Thymus (tissue), 11 donors: ENCODE measurements at regions not wholly inside any gene's neighbourhood (a gene's known extent, or its start where the extent isn't known, plus 50 kb on each side); places are given as distances from the start of the nearest gene placed in this dataset.

ENCODE experiments used
- DNase-seq, 9 donors: peaks; one replicate each; pipeline ENCODE4 v3.0.0-alpha.2; 2013; ENCODE audit warnings: low spot score in 9 of 9, low read depth in 6 of 9, missing footprints in 1 of 9
- H3K27ac ChIP-seq, 2 donors: one replicate each; pipeline ENCODE4 v1.5.1; 2013; ENCODE audit warnings: control low read depth in 1 of 2, low read depth in 1 of 2, low read length in 1 of 2, mild to moderate bottlenecking in 1 of 2, moderate library complexity in 1 of 2
- H3K27me3 ChIP-seq, 2 donors: one replicate each; pipeline ENCODE4 v1.5.1; 2013; ENCODE audit warnings: low read length in 1 of 2; ENCODE audit not compliant: control insufficient read depth in 2 of 2, insufficient read depth in 1 of 2
- H3K36me3 ChIP-seq, 2 donors: one replicate each; pipeline ENCODE4 v1.5.1; 2013; ENCODE audit warnings: low read length in 1 of 2, mild to moderate bottlenecking in 1 of 2, moderate library complexity in 1 of 2; ENCODE audit not compliant: control insufficient read depth in 2 of 2, insufficient read depth in 2 of 2
- H3K4me1 ChIP-seq, 2 donors: one replicate each; pipeline ENCODE4 v1.5.1; 2013; ENCODE audit warnings: low read length in 2 of 2; ENCODE audit not compliant: control insufficient read depth in 2 of 2, insufficient read depth in 2 of 2
- H3K4me3 ChIP-seq, 2 donors: one replicate each; pipeline ENCODE4 v1.5.1; 2013; ENCODE audit warnings: low read length in 2 of 2, control low read depth in 1 of 2, mild to moderate bottlenecking in 1 of 2
- H3K9me3 ChIP-seq, 2 donors: one replicate each; pipeline ENCODE4 v1.5.1; 2013; ENCODE audit warnings: low read length in 1 of 2, mild to moderate bottlenecking in 1 of 2; ENCODE audit not compliant: control insufficient read depth in 2 of 2, insufficient read depth in 1 of 2
- WGBS: extraction: QIAGEN DNeasy Blood & Tissue Kit; methylation state at CpG from one replicate; pipeline ENCODE4 v1.1.7; 2013; 5-methylcytosine and 5-hydroxymethylcytosine counted together
- donor health status: healthy.

GRCh38 chr4:103478734-103479133, 241.1 kb downstream of the TACR3 start:
- no peak for DNase-seq
- Histone ChIP-seq H3K27me3 (no peaks in the 10 kb centered on the region), H3K27ac (no peak overlapping the region), H3K9me3 (no peaks in the 10 kb centered on the region), H3K4me1 (no peaks in the 10 kb centered on the region), H3K36me3 (no peaks in the 10 kb centered on the region), H3K4me3 (no peak overlapping the region)
- 60% methylated on average over 1 of the region's 1 CpG for WGBS

DNA sequence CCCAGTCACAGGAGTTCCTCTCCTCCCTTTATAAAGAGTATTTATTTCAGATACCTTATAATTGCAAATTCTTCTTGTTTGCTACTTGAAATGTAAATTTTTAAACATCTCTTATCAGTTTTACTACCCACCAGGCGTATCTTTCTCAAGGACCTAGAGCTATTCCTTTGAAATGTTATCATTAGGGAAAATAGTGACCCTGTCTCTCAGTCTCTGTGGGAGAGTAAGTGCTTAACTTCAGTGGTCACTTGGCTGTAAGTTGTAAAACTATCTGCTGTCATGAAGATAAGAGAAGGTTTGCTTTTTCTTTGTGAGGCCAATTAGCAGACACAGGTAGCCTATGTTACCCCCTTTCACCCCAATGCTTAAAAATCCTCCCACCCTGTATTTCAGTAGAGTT, 241.6 kb downstream of the TACR3 start:
- WGBS = 75% methylated on average over 1 of the region's 1 CpG
- Histone ChIP-seq H3K4me1 (no peaks in the 10 kb centered on the region), H3K9me3 (no peaks in the 10 kb centered on the region), H3K27ac (no peak overlapping the region), H3K36me3 (no peaks in the 10 kb centered on the region), H3K4me3 (no peak overlapping the region), H3K27me3 (no peaks in the 10 kb centered on the region)
- no peak for DNase-seq

DNA sequence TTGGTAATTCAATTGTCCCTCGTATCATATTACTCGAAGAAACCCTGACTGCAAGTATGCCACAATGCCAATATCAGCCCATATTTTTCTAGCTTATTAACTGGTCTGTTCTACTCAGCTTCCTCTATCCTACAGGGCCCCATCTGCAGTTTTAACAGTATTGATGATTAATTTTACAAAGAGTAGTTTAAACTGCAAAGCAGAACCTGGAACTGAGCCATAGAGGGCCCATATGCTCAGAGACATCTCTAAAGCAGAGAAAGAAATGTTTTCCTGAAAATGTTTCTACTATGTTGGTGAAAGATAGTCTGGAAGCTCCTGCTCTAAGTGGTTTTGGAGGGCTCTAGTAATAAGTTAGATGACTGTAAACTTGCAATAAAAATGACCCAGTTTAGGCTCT, 259.4 kb upstream of the CENPE start:
- no peak for DNase-seq
- H3K4me3 ChIP-seq = no peak overlapping the region
- H3K27ac ChIP-seq = no peak overlapping the region
- no peaks in the 10 kb centered on the region for H3K27me3 ChIP-seq
- WGBS = 97% methylated on average over 2 of the region's 2 CpGs
- no peaks in the 10 kb centered on the region for H3K4me1 ChIP-seq
- H3K9me3 ChIP-seq = no peaks in the 10 kb centered on the region
- no peaks in the 10 kb centered on the region for H3K36me3 ChIP-seq

- no peaks in the 10 kb centered on the region for H3K27me3 ChIP-seq
- H3K36me3 ChIP-seq = no peaks in the 10 kb centered on the region
- no peak overlapping the region for H3K4me3 ChIP-seq
- 89% methylated on average over 2 of the region's 2 CpGs for WGBS
- no peak for DNase-seq
- H3K27ac ChIP-seq = no peak overlapping the region
- no peaks in the 10 kb centered on the region for H3K9me3 ChIP-seq
- no peaks in the 10 kb centered on the region for H3K4me1 ChIP-seq
Observed at GRCh38 chr4:103451341-103451740, 253.2 kb upstream of the CENPE start.

GRCh38 chr4:103450693-103451092, 252.6 kb upstream of the CENPE start:
- H3K36me3 ChIP-seq = no peaks in the 10 kb centered on the region
- H3K9me3 ChIP-seq = no peaks in the 10 kb centered on the region
- no peak overlapping the region for H3K27ac ChIP-seq
- no peak overlapping the region for H3K4me3 ChIP-seq
- WGBS = 90% methylated on average over 2 of the region's 2 CpGs
- no peaks in the 10 kb centered on the region for H3K4me1 ChIP-seq
- DNase-seq = no peak
- no peaks in the 10 kb centered on the region for H3K27me3 ChIP-seq

DNA sequence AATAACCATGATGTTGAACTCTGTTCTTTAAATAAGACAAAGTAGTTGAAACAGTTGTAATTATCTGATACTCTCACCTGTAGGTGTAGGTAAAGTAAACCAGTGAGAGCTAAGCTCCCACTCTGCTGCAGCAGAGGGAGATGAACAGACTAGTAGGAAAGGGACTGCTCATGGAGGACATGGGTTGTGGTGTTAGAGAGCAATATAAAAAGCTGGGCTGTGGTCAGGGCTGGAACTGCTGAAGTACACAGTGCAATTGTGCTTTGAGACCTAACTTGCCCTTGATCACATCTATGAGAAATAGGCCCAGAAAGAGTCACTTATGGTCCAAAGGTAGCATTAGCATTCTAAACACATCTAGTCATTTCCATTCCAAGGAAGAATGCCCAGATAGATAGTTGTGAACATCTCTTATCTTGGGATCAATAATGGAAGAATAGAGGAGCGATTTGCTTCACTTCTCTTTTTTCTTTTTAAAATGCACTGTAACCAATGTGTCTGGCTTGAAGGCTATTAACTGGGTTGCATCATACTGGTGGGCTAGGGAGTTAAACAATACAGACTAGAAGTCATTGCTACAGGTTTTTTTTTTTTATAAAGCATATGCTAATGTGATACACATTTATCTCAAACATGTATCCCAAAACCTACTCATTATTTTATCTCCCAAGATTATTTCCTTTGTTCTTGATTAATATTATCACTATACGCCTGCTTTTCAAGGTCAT, 251.3 kb upstream of the CENPE start:
- DNase-seq = no peak
- Histone ChIP-seq H3K27ac (no peak overlapping the region), H3K9me3 (no peaks in the 10 kb centered on the region), H3K36me3 (no peaks in the 10 kb centered on the region), H3K4me3 (no peak overlapping the region), H3K4me1 (no peaks in the 10 kb centered on the region), H3K27me3 (no peaks in the 10 kb centered on the region)
- WGBS = 87% methylated on average over 2 of the region's 2 CpGs

DNA sequence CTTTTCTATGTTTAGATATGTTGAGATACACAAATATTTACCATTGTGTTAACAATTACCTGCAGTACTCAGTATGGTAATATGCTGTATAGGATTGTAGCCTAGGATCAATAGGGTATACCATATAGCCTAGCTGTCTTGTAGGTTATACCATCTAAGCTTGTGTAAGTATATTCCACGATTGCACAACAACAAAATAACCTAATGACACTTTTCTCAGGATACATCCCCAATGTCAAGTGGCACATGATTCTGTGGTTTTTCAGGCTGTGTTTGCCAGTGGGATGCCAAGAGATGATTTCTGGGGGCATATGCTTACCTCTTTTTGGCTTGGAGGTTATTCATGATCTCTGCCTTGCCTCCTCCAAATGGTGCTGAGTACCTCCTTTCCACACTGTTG, 247.2 kb upstream of the CENPE start:
- DNase-seq = no peak
- H3K36me3 ChIP-seq = no peaks in the 10 kb centered on the region
- H3K27ac ChIP-seq = no peak overlapping the region
- 76% methylated on average over 1 of the region's 1 CpG for WGBS
- no peak overlapping the region for H3K4me3 ChIP-seq
- H3K4me1 ChIP-seq = no peaks in the 10 kb centered on the region
- no peaks in the 10 kb centered on the region for H3K9me3 ChIP-seq
- H3K27me3 ChIP-seq = no peaks in the 10 kb centered on the region

DNA sequence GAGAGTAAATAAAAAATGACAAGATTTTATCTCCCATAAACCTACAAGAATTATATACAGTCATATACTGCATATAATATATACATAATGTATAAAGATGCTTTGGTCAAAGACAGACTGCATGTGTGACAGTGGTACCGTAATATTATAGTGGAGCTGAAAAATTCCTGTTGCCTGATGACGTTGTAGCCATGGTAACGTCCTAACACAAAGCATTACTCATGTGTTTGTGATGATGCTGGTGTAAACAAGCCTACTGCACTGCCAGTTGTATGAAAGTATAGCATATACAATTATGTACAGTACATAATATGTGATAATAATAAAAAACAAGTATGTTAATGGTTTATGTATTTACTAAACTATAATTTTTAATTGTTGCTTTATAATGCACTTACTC, 245.2 kb upstream of the CENPE start:
- H3K27me3 ChIP-seq = no peaks in the 10 kb centered on the region
- 91% methylated on average over 3 of the region's 3 CpGs for WGBS
- H3K36me3 ChIP-seq = no peaks in the 10 kb centered on the region
- H3K27ac ChIP-seq = no peak overlapping the region
- H3K4me3 ChIP-seq = no peak overlapping the region
- DNase-seq = no peak
- no peaks in the 10 kb centered on the region for H3K9me3 ChIP-seq
- no peaks in the 10 kb centered on the region for H3K4me1 ChIP-seq

GRCh38 chr4:103429283-103429682, 231.1 kb upstream of the CENPE start:
- Histone ChIP-seq H3K4me1 (no peaks in the 10 kb centered on the region), H3K27ac (no peak overlapping the region), H3K4me3 (no peak overlapping the region), H3K9me3 (no peaks in the 10 kb centered on the region), H3K36me3 (no peaks in the 10 kb centered on the region), H3K27me3 (no peaks in the 10 kb centered on the region)
- 37% methylated on average over 7 of the region's 7 CpGs for WGBS
- peak in 2 of 9 donors; percentile 1 for DNase-seq
